ENCODE measurements at regions not wholly inside any gene's neighbourhood (a gene's known extent, or its start where the extent isn't known, plus 50 kb on each side); places are given as distances from the start of the nearest gene placed in this dataset.
A peak's percentile ranks its signal among the peaks of the same experiment; 100 is the strongest.

DNA sequence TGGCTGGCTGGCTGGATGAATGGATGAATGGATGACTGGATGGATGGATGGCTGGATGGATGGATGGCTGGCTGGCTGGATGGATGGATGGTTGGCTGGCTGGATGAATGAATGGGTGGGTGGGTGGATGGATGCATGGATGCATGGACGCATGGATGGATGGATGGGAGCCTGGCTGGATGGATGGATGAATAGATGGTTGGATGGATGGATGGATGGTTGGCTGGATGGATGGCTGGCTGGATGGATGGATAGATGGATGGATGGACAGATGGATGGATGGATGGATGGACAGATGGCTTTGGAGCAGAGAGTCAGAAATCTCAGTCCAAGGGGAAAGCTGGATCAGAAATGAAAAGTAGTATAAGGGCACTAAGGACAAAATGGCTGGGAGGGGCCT, 106.4 kb upstream of the SERP2 start:
- no peaks in the 10 kb centered on the region for H3K4me1 ChIP-seq
- no peak overlapping the region for H3K4me3 ChIP-seq
- H3K36me3 ChIP-seq, result no peaks in the 10 kb centered on the region
- H3K27me3 ChIP-seq, result no peaks in the 10 kb centered on the region
- DNase-seq, result no peak
- H3K9me3 ChIP-seq, result no peaks in the 10 kb centered on the region
- no peak for TF ChIP-seq POLR2A (IDR thresholded peaks at IDR 0.05)
- TF ChIP-seq, protein P1, sequence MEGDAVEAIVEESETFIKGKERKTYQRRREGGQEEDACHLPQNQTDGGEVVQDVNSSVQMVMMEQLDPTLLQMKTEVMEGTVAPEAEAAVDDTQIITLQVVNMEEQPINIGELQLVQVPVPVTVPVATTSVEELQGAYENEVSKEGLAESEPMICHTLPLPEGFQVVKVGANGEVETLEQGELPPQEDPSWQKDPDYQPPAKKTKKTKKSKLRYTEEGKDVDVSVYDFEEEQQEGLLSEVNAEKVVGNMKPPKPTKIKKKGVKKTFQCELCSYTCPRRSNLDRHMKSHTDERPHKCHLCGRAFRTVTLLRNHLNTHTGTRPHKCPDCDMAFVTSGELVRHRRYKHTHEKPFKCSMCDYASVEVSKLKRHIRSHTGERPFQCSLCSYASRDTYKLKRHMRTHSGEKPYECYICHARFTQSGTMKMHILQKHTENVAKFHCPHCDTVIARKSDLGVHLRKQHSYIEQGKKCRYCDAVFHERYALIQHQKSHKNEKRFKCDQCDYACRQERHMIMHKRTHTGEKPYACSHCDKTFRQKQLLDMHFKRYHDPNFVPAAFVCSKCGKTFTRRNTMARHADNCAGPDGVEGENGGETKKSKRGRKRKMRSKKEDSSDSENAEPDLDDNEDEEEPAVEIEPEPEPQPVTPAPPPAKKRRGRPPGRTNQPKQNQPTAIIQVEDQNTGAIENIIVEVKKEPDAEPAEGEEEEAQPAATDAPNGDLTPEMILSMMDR (IDR thresholded peaks at IDR 0.05), result no peak
- H3K27ac ChIP-seq, result no peak overlapping the region

DNA sequence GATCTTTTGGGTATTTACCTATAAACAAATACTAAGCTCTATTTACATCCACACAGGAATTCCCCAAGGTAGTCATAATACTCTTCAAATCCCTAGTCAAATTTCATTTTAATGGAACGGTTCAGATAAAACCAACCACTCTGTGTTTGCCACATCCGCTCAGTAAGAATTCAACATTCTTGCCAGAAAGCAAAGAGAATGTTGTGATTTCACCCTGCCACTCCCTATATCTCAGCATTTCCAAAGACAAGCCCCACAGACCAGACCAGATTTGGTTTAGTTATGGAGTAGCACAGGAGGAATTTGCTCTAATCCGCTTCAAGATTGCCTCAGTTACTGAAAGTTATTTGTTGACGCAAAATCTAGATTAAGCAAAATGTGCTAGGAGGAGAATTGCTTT, 105.6 kb upstream of the SERP2 start:
- no peaks in the 10 kb centered on the region for H3K9me3 ChIP-seq
- H3K27me3 ChIP-seq, result no peaks in the 10 kb centered on the region
- no peak for DNase-seq
- H3K36me3 ChIP-seq, result no peaks in the 10 kb centered on the region
- no peak overlapping the region for H3K4me3 ChIP-seq
- no peaks in the 10 kb centered on the region for H3K4me1 ChIP-seq
- TF ChIP-seq, protein P1 (IDR thresholded peaks at IDR 0.05), result no peak
- no peak for TF ChIP-seq POLR2A (IDR thresholded peaks at IDR 0.05)
- H3K27ac ChIP-seq, result no peak overlapping the region

DNA sequence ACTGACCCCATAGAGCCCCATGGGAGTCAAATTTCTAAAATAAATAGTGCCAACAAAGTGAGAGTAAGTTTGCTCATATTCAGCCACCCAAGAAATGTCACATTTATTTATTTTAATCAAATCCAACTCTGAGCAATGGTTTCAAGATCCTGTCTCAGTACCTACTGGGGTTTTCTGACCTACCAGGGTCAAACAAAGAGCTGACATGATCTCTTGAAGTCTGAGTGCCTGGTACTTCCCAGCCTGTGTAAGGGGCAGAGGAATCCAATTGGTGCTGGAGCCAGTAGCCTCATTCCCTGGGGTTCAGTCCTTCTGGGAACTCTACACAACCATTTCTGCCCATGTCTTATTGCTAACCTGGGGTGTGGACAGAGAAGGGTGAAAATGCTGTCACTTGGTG, 104.6 kb upstream of the SERP2 start:
- DNase-seq, result no peak
- H3K9me3 ChIP-seq, result no peaks in the 10 kb centered on the region
- peaks cover 0 to 6% (median 2%) of the 10 kb centered on the region in 4 donors for H3K4me1 ChIP-seq
- H3K4me3 ChIP-seq, result no peak overlapping the region
- no peaks in the 10 kb centered on the region for H3K36me3 ChIP-seq
- H3K27ac ChIP-seq, result no peak overlapping the region
- TF ChIP-seq, protein P1 (IDR thresholded peaks at IDR 0.05), result no peak
- no peak for TF ChIP-seq POLR2A (IDR thresholded peaks at IDR 0.05)
- no peaks in the 10 kb centered on the region for H3K27me3 ChIP-seq

DNA sequence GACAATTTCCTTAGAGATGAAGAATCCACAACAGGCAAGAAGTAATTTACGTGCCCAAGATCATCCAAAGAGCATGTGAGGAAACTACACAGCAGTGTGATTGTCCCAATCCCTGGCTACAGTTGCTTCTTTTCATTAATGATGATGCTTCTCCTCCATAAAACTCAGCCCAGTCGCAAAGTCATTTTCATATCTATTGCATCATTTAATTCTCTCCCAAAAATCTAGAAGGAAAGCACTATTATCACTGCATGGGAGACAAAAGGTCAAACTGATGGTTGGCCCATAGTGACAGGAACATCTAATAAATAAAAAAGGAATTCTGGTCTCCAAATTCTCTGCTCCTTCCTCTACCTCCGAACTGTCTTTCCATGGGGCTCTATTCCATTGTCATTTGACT, 103.5 kb upstream of the SERP2 start:
- H3K27ac ChIP-seq, result peak overlapping the region in 3 of 4 donors; percentile 9 to 88 (median 65)
- no peaks in the 10 kb centered on the region for H3K9me3 ChIP-seq

DNA sequence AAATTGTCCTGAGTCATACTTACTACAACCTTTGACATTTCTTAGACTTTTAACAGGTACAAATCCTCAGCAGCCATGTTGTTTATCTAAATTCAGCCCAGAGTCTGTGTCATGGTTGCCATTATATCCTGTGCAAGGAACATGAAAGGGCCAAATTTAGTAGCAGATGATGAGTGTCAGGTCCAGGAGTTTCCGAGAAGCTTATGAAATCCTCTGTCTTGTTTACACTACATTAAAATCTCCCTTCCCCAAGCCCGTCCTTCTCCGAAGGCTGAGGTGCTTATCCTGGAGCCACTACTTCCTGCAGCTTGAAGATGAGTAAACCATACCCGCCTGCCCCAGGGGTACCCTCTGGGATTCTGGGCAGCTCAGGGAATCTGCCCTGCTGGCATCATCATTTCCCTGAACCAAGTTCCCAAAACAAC, 102.6 kb upstream of the SERP2 start:
- no peaks in the 10 kb centered on the region for H3K36me3 ChIP-seq
- H3K9me3 ChIP-seq, result no peaks in the 10 kb centered on the region
- no peak for TF ChIP-seq POLR2A (IDR thresholded peaks at IDR 0.05)
- TF ChIP-seq, protein P1 (IDR thresholded peaks at IDR 0.05), result no peak
- H3K27ac ChIP-seq, result peak overlapping the region in 3 of 4 donors; percentile 44 to 88 (median 65)
- no peak overlapping the region for H3K4me3 ChIP-seq
- H3K4me1 ChIP-seq, result peaks cover 0 to 12% (median 6%) of the 10 kb centered on the region in 4 donors
- no peaks in the 10 kb centered on the region for H3K27me3 ChIP-seq
- DNase-seq, result no peak

More for the DNA sequence above, 103.5 kb upstream of the SERP2 start:
- Histone ChIP-seq H3K4me3 (no peak overlapping the region), H3K27me3 (no peaks in the 10 kb centered on the region), H3K4me1 (peaks cover 0 to 11% (median 6%) of the 10 kb centered on the region in 4 donors), H3K36me3 (no peaks in the 10 kb centered on the region)
- no peak for DNase-seq
- TF ChIP-seq, protein P1 (IDR thresholded peaks at IDR 0.05), result no peak
- no peak for TF ChIP-seq POLR2A (IDR thresholded peaks at IDR 0.05)

DNA sequence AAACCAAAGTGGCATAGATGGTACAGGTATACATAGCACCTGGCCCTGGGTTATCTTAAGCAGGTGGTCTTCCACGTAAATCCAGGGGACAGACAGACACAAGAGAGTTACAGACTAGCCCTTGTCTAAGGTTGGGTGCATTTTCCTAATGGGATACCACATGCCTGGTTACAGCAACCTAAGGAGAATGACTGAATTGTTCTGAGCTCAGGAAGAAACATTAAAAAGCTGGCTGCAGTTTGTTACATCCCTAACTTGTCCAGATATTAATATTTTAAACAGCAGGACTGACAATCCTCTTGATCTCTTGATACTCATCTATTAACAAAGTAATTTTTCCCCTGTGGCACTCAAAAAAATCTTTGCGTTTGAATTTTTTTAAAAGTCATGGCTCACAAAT, 102.2 kb upstream of the SERP2 start:
- no peaks in the 10 kb centered on the region for H3K36me3 ChIP-seq
- no peak for DNase-seq
- H3K27me3 ChIP-seq, result no peaks in the 10 kb centered on the region
- H3K4me3 ChIP-seq, result no peak overlapping the region
- peaks cover 0 to 12% (median 6%) of the 10 kb centered on the region in 4 donors for H3K4me1 ChIP-seq
- H3K27ac ChIP-seq, result peak overlapping the region in 3 of 4 donors; percentile 44 to 88 (median 65)
- TF ChIP-seq POLR2A (IDR thresholded peaks at IDR 0.05), result no peak
- TF ChIP-seq, protein P1 (IDR thresholded peaks at IDR 0.05), result no peak
- H3K9me3 ChIP-seq, result no peaks in the 10 kb centered on the region
